Keratinocyte (primary cell): ENCODE measurements at regions not wholly inside any gene's neighbourhood (a gene's known extent, or its start where the extent isn't known, plus 50 kb on each side); places are given as distances from the start of the nearest gene placed in this dataset.

Source experiments
- DNase-seq: peaks from one replicate; pipeline ENCODE4 v3.0.0-alpha.2; 2011; ENCODE audit warnings: low read depth, missing footprints, low spot score
- FAIRE-seq: peaks from 2 replicates; lab custom pipeline; 2011; peaks lifted over from hg19 to GRCh38; lab: Jason Lieb, UNC
- H2AFZ ChIP-seq: 2 replicates; pipeline ENCODE4 v1.6.0; 2012; ENCODE audit warnings: low read length, control low read depth, inconsistent platforms; ENCODE audit not compliant: control insufficient read depth
- H3K27ac ChIP-seq: 2 replicates; pipeline ENCODE4 v1.5.1; 2011; ENCODE audit warnings: low read length; ENCODE audit not compliant: control insufficient read depth, insufficient read depth
- H3K27me3 ChIP-seq: 3 replicates; pipeline ENCODE4 v1.6.0; 2011; ENCODE audit warnings: low read length; ENCODE audit not compliant: control insufficient read depth, insufficient read depth; ENCODE audit errors: extremely low read depth
- H3K36me3 ChIP-seq, 2 experiments: 2 replicates in 1 of 2; 3 replicates in 1 of 2; pipeline ENCODE4 v1.5.1; 2011; ENCODE audit warnings: low read length in 2 of 2, mild to moderate bottlenecking in 1 of 2; ENCODE audit not compliant: control insufficient read depth in 2 of 2, insufficient read depth in 2 of 2; ENCODE audit errors: extremely low read depth in 1 of 2
- H3K4me1 ChIP-seq: 3 replicates; pipeline ENCODE4 v1.5.1; 2011; ENCODE audit warnings: low read length; ENCODE audit not compliant: control insufficient read depth, insufficient read depth; ENCODE audit errors: extremely low read depth
- H3K4me2 ChIP-seq: 3 replicates; pipeline ENCODE4 v1.6.0; 2011; ENCODE audit warnings: low read depth, low read length; ENCODE audit not compliant: control insufficient read depth, insufficient read depth; ENCODE audit errors: extremely low read depth
- H3K4me3 ChIP-seq, 3 experiments: fragments of 200-600 bp in 1 of 3; sonication (generic) in 1 of 3; 2 replicates in 2 of 3; 3 replicates in 1 of 3; pipeline ENCODE4 v1.5.1; 2011 to 2016; ENCODE audit warnings: low read length in 3 of 3, mild to moderate bottlenecking in 3 of 3, control low read depth in 2 of 3, inconsistent platforms in 1 of 3, low read depth in 1 of 3, mixed read lengths in 1 of 3, mixed run types in 1 of 3, moderate library complexity in 1 of 3; ENCODE audit not compliant: control insufficient read depth in 2 of 3, insufficient read depth in 2 of 3; ENCODE audit errors: extremely low read depth in 1 of 3
- H3K79me2 ChIP-seq: 2 replicates; pipeline ENCODE4 v1.6.0; 2012; ENCODE audit warnings: low read length; ENCODE audit not compliant: control insufficient read depth, insufficient read depth
- H3K9ac ChIP-seq: 3 replicates; pipeline ENCODE4 v1.6.0; 2011; ENCODE audit warnings: low read length; ENCODE audit not compliant: control insufficient read depth, insufficient read depth; ENCODE audit errors: extremely low read depth
- H3K9me1 ChIP-seq: 3 replicates; pipeline ENCODE4 v1.6.0; 2011; ENCODE audit warnings: low read length; ENCODE audit not compliant: control insufficient read depth, insufficient read depth; ENCODE audit errors: extremely low read depth
- H3K9me3 ChIP-seq: 2 replicates; pipeline ENCODE4 v1.5.1; 2012; ENCODE audit warnings: low read depth, low read length; ENCODE audit not compliant: control insufficient read depth
- H4K20me1 ChIP-seq: 3 replicates; pipeline ENCODE4 v1.6.0; 2011; ENCODE audit warnings: low read length; ENCODE audit not compliant: control insufficient read depth, insufficient read depth; ENCODE audit errors: extremely low read depth
- CTCF ChIP-seq, 3 experiments: IDR thresholded peaks in 1 of 3; conservative IDR thresholded peaks in 1 of 3; optimal IDR thresholded peaks in 1 of 3; 2 replicates in 2 of 3; 3 replicates in 1 of 3; pipeline versions ENCODE3 to v1.5.1; 2011; ENCODE audit warnings: low read length in 3 of 3, mild to moderate bottlenecking in 3 of 3, moderate library complexity in 2 of 3, control low read depth in 1 of 3, inconsistent platforms in 1 of 3; ENCODE audit not compliant: insufficient read depth in 2 of 3; ENCODE audit errors: extremely low read depth in 1 of 3
- EZH2 ChIP-seq: IDR thresholded peaks from one replicate; pipeline ENCODE4 v1.6.1; 2012; ENCODE audit warnings: inconsistent platforms, mild to moderate bottlenecking, low read length, moderate library complexity
- dilution Hi-C: fragments of 300-500 bp; cut with MboI; formaldehyde crosslinking; loops from one replicate; pipeline ENCODE4 v1.7.0; 2020; ENCODE audit warnings: low sequenced_read_pairs; ENCODE audit not compliant: extremely low pct_ligation_motif_present

DNA sequence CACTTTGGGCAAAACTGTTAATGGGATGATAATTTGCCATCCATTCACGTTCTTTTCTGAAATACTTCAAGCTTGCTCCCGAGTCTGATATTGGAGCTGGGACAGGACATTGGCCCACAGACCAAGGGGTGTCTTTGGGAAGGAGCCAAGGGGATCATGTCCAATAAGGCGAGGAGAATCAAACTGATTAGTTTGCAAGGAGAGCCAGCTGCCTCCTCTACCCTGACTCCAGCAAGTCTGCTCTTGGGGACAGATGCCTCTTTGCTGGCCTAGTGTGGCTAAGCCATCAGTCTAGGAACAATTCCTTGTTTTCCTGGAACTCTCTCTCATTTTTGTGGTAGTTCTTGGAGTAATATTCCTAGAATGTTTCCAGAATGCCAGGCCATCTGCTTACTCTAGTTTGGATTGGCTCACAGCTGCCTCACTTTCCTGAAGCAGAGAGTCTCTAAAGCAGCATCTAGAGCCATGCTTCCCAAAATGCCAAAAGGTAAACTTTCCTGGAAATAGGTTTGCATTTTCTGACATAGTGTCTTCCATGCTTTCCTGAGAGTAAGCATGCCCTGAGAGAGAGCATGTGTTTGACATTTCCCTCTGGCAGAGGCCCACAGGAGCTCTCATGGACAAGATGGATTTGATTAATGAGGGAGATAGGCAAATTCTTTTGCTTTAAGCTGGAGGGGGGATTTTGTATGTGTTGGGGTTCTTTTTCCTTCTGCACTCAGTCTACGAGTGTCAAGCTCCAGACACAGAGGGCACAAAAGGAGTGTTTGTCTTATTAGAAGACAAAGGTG is 145.6 kb downstream of the GDAP2 start:
- no peak for DNase-seq
- Histone ChIP-seq H3K27me3 (no peaks in the 10 kb centered on the region), H3K9ac (no peak overlapping the region), H3K79me2 (no peaks in the 10 kb centered on the region), H3K4me3 (no peak overlapping the region), H3K4me1 (no peaks in the 10 kb centered on the region), H2AFZ (no peak overlapping the region), H3K36me3 (no peaks in the 10 kb centered on the region), H3K4me2 (no peak overlapping the region), H3K27ac (no peak overlapping the region), H3K9me1 (no peaks in the 10 kb centered on the region), H4K20me1 (no peaks in the 10 kb centered on the region), H3K9me3 (no peaks in the 10 kb centered on the region)
- no peak for FAIRE-seq
- dilution Hi-C loops: no loop called here
- TF ChIP-seq EZH2 (no peak), CTCF (optimal IDR thresholded peaks at IDR 0.05 in 1 of 3, IDR thresholded peaks at IDR 0.05 in 1 of 3, conservative IDR thresholded peaks at IDR 0.05 in 1 of 3; ENCODE audit: extremely low read depth in 1 of 3, insufficient read depth in 2 of 3, low read length in 3 of 3) (no peak)

GRCh38 chr1:117788014-117788413 is 141.4 kb downstream of the GDAP2 start:
- Histone ChIP-seq H3K27ac (no peak overlapping the region), H3K9me1 (no peaks in the 10 kb centered on the region), H4K20me1 (no peaks in the 10 kb centered on the region), H3K9me3 (no peaks in the 10 kb centered on the region), H3K4me3 (no peak overlapping the region), H3K4me1 (no peaks in the 10 kb centered on the region), H3K9ac (no peak overlapping the region), H3K27me3 (no peaks in the 10 kb centered on the region), H3K4me2 (no peak overlapping the region), H2AFZ (no peak overlapping the region), H3K79me2 (no peaks in the 10 kb centered on the region), H3K36me3 (no peaks in the 10 kb centered on the region)
- FAIRE-seq (no peak), DNase-seq (no peak)
- dilution Hi-C loops: no loop called here
- TF ChIP-seq EZH2 (no peak), CTCF (optimal IDR thresholded peaks at IDR 0.05 in 1 of 3, IDR thresholded peaks at IDR 0.05 in 1 of 3, conservative IDR thresholded peaks at IDR 0.05 in 1 of 3; ENCODE audit: extremely low read depth in 1 of 3, insufficient read depth in 2 of 3, low read length in 3 of 3) (no peak)
